ENCODE measurements at regions not wholly inside any gene's neighbourhood (a gene's known extent, or its start where the extent isn't known, plus 50 kb on each side); places are given as distances from the start of the nearest gene placed in this dataset.

- DNase-seq = no peak
Observed at GRCh38 chr2:121969166-121969565, 213.7 kb downstream of the TSN start.

DNA sequence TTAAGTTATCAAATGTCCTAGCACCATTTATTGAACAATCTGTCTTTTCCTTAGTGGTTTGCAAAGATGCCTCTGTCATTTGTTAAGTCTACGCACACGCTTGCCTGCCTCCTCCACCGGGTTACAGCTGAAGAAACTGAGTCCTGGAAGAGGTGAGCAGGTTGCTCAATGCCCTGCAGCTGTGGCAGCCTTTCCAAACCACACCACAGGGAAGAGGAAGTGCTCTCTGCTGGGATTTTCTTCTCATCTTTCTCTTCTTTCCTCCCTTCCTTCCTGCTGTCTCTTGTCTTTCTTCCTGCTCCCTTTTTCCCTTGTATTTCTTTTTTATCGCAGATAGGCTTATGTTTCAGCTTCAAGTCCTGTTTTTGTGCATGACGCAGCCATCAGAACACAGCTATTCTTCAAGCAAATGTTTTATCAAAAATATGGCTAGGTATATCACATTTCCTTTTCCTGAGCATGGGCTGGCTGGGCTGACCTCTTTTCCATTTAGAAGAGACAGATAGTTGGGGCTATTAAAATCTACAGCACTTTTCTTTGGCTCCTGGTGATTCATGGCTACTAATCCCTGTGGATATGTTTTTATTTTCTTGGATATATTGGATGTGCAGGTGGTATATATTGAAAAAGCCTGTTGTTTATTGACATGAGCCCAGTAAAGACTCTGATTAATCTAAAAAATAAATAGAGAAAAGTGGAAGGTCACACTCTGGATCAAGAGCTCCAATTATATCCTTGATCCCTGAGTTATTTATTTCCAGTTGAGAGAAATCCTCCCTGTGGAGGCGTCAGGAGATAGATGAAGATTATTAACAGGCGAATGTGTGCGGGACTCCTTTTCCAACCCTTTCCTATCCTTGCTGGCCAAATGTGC lies 214.6 kb downstream of the TSN start:
- DNase-seq = no peak

DNA sequence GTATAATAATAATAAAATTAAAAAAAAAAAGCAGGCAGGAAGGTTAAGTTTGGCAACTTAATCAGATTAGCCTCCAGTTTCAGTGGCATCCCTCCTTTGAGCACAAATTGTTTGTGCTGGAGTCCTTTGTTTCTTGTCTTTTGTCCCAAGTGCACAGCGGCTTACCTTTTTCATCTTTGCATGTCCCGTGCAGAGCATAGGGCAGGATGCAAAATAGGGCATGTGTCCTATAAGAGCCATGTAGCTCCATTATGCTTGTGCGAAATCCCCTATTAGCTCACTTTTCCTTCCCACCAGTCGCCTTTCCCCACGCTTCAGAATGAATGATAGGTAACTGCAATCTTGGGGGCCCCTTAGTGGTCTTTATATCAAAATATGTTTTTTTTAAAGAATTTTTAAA lies 216.8 kb downstream of the TSN start:
- DNase-seq = no peak

DNA sequence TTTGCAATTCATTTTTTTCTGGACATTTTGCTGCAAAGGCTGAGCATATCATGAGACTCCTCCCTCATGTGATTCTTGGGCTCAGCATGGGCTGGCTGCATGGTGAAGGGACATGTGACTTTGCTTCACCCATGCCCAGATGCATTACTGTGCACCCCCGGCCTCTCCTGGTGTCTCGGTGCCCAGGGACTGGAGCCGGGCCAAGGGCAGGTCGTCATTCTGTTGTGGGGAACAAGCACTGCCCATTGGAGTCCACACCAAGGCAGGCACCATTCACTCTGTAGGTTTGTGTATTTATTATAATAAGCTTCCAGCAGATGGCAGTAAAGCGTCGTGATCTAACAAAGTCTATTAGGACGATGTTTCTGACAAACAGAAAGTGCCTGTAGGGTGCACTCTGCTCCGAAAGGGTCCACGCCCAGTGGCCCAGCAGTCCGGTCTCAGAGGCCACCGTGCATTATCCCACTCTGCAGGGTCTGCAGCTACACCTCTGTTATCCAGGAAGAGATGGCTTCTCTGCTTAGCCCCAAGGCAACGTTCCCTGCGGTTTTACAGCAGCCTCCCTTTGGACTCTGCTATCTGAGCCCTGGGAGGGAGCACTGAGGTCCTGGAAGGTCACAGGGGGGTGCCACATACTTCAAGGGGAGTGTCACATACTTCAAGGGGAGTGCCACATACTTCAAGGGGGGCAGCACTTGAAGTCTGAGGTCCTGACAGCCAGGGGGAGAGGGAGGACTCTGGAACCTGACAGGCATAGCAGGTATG lies 219.6 kb downstream of the TSN start:
- peak; percentile 69 for DNase-seq

DNA sequence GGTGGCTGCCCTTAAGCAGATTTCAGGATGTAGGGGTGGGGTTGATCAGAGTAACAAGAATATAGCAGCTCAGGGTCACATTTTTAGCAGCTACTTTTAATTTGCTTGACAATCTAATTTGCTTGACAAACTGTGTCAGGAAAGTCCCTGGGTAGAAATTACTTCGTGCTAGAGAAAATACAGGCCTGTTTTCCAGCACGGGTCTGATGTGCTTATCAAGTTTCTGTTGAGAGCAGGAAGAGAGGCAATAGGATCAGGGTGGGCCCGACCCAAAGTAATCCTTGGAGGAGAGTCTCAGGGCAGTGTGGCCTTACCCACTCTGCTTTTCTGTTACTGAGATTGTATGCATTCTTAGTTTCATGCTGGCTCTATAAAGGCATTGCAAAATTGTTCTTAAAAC lies 221.5 kb downstream of the TSN start:
- DNase-seq = no peak

DNA sequence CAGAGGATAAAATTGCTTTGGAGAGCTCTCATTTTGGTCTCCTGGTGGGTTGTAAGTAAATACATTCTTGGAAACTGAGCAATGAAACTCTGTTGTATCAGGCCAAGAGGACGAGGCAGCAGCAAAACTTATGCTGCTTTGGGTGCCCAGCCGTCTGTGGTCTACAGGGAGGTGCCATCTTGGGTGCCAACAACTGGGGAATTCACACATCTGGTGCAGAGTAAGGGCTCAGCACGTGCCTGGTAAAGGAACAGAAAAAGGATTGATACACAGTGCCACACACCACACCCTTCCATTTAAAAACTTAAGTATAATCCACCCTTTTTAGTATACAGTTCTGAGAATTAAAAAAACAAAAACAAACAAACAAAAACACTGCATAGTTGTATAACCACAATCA lies 221.9 kb downstream of the TSN start:
- no peak for DNase-seq

- no peak for DNase-seq
Observed at GRCh38 chr2:121992700-121993099, 237.2 kb downstream of the TSN start.

DNA sequence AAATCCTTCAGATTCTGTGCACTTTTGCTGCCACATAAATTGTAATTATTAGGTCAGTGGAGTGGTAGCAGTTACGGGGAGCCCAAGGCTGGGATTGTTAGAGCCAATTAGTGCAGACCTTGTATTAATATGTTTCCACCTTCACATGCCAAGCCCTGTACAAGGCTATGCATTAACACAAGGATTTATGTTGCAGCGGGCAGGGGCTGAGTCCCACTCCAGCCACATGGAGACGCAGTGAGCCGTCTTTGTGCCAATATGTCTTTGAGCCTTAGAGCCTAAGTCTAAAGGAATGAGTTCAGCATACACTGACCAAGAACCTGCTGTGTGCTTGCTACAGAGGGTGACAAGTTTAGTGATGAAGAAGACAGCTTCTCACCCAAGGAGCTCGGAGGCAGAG lies 238.2 kb downstream of the TSN start:
- DNase-seq = no peak

- DNase-seq = no peak
Observed at GRCh38 chr2:121994238-121995206, 239.1 kb downstream of the TSN start.

DNA sequence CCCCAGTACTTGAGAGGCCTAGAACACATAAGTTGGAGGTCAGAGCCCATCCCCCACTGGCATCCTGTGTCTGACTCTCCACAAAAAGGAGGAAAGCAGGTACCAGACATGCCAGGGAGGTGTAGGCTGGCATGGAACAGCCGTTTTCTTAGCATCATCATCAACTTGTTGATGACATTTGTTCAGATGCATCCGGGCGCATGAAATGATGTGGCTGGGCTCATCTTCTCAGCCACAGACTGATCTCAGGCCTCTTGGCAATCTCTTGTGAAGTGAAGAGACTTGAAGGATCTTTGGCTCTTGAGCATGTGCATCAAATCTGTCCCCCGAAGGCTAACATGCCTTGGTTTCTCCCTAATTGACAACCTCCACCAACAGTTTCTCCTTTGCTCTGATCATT lies 243.3 kb downstream of the TSN start:
- DNase-seq = no peak

- no peak for DNase-seq
Observed at GRCh38 chr2:121999264-121999663, 243.8 kb downstream of the TSN start.

DNA sequence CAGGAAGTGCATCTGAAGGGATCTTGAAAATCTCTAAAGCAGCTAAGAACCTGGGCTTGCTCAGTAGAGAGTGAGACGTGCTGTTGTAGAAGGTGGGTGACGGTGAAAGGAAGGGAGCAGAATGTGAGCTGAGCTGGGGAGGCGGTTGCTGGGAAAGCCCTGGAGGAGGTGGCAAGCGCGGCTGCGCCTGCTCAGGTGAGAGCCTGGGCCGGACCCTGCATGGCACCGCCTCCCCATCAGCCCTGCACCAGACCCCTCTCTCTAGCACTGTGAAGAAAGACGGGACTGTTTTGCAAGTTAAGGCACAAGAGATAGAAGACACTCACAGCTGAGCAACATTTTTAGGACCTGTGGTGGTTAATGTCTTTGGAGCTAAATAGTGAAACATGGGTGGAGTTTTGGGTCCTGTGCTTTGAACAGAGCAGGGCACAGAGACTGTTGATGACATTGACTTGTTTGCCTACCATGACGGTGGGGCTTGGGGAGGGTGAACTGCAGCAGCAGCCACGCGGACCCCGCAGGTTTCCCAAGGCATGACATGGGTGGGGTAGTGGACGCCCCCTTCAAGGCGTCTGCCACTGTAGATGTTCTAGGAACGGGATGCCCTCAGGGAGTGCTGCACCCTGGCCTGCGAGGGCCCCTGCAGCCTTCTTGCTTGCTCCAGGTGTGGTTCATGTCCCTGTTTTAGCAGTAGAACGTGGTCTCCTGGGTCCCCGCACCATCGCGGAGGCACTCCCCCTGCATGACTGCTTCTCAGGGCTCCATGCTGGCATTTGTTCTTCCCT lies 245.3 kb downstream of the TSN start:
- DNase-seq = no peak

DNA sequence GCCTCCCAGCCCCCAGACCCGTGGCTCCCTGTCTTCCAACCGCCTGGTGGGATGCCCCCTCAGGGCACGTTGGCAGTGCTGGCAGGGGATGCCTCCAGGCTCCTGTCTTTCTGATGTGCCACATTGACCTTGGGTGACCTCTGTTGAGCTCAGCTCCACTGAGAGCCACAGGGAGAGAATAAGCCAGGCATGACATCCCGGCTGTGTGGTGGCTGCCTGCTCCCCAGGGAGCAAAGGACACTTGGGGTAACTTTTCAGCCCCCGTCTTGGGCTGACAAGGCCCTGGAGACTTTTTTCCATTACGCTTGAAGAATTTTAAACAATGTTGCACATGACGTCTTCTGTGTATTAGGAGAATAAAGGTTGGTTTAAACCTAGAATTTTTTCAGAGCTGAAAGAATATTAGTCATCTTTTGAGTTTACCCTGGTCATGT lies 246.0 kb downstream of the TSN start:
- no peak for DNase-seq

- DNase-seq = no peak
Observed at GRCh38 chr2:122003196-122003940, 247.9 kb downstream of the TSN start.

DNA sequence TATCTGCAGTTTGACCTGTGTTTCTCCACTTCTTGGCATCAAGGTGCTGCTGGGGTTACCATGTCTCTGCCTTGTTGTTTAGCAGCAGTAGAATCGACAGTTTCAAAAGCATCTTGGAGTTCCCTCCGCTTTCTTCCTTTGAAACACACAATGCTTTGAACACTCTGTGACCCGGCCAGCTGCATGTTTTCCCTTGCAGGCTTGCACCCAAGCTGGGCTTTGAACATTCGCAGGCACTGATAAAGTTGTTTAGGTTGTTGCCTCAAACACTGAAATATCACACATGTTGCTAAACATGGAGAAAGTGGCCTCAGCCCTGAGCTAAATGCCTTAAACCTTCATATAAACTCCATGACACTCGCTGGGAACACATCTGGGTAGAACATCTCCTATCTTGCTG lies 251.7 kb downstream of the TSN start:
- DNase-seq = no peak

GRCh38 chr2:122007577-122007976 lies 252.1 kb downstream of the TSN start:
- no peak for DNase-seq

DNA sequence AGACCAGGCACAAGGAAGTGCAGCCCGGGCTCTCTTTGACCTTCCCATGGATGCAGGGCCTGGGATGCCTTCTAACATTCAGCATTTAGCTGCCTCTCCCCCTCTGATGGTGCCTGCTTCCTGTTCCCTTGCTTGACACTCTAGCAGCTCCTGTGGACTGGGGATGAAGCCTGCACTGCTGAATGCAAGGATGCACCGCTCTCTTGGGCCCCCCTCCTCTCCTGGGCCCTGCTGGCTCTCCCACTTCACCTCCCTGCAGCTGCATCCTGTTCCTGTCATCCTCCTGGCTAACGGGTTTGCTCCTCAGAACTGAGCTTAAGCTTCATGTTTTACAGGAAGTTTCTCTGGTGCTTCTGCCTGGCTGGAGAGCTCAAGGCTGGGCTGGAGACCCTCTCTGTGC lies 254.1 kb downstream of the TSN start:
- DNase-seq = no peak

DNA sequence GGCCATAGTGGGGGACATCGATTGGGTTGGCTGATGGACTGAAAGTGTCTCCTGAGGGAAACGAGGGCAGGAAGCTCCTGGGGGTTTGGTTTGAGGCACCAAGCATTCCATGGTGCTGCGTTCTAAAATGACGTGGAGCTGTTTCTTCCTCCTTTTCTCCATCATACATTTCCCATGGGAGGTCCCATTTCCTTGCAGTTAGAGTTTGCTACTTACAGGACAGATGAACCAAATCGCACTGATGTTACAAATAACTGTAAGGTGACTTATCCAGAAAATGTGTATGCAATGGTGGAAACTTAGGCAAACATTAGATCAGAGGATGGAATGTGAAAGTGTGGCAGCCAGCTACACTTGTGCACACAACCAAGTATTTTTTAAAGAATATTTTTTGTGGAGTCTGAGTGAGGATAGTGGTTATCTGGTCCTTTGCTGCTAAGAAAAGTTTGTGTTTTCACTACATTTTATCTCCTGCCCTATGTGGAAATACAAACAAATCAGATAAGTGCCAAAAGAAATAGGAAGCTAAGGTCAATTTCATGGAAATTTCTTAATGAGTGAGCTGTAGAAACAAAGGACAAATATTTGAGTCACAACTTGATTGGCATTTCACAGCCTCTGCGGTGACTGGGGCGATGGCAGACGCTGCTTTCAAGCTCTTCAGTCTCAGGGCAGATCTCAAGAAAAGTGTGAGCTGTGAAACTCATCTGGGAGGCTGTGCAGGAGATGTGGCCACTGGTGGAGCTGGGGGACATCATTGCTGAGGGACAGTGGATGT lies 256.2 kb downstream of the TSN start:
- DNase-seq = no peak

GRCh38 chr2:122018736-122019135 lies 263.3 kb downstream of the TSN start:
- no peak for DNase-seq

DNA sequence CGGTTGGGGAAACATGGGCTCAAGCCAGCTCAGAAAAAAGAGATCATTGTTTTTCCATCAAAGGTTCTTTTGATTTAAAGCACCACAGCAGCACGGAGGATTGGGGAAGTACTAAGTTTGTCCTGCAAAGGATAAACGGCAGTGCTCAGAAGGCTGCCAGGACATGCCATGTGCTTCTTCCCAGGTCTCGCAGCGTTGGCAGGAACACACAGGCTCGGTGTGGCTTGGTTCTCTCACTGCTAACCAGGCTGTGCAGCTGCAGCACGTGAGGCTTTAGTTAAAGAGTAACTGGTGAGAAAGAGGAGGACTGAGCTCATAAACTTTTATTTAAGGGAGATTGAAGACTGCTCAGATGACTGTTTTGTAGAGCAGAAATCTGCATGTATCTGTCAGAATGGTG lies 264.3 kb downstream of the TSN start:
- peak; percentile 40 for DNase-seq

All from right kidney (tissue), 1 donor.